Body of pancreas (tissue), 4 donors: ENCODE measurements at regions not wholly inside any gene's neighbourhood (a gene's known extent, or its start where the extent isn't known, plus 50 kb on each side); places are given as distances from the start of the nearest gene placed in this dataset.

ENCODE experiments used
- ATAC-seq: fragments of 150-250 bp; one replicate; pipeline ENCODE4 v1.9.1; 2016
- DNase-seq, 4 donors: peaks; one replicate each; pipeline ENCODE4 v3.0.0-alpha.2; 2019
- H3K27ac ChIP-seq, 4 donors: fragments of 200-600 bp; sonication (generic); 1 replicate in 3 of 4; 2 replicates in 1 of 4; pipeline versions ENCODE4 v1.5.1 to v1.6.1; 2016 to 2019; ENCODE audit warnings: mild to moderate bottlenecking in 1 of 4, mixed read lengths in 1 of 4, moderate library complexity in 1 of 4
- H3K27me3 ChIP-seq, 2 donors: fragments of 200-600 bp; sonication (generic); one replicate each; pipeline ENCODE4 v1.6.0; 2016; ENCODE audit warnings: mild to moderate bottlenecking in 1 of 2
- H3K36me3 ChIP-seq, 2 donors: fragments of 200-600 bp; sonication (generic); replicated peaks in 1 of 2; 2 replicates each; pipeline ENCODE4 v1.5.1; 2016; ENCODE audit warnings: low read depth in 2 of 2; ENCODE audit not compliant: insufficient read depth in 1 of 2
- H3K4me1 ChIP-seq: fragments of 200-600 bp; sonication (generic); one replicate; pipeline ENCODE4 v1.6.0; 2016
- H3K4me3 ChIP-seq, 2 donors: fragments of 200-600 bp; sonication (generic); 1 replicate in 1 of 2; 2 replicates in 1 of 2; pipeline ENCODE4 v1.5.1; 2016 to 2019
- H3K9me3 ChIP-seq, 3 donors: fragments of 200-600 bp; sonication (generic); 1 replicate in 2 of 3; 2 replicates in 1 of 3; pipeline ENCODE4 v1.5.1; 2016
- CTCF ChIP-seq, 7 experiments: fragments of 450-650 bp in 4 of 7; fragments of 200-600 bp in 3 of 7; sonication (generic) in 3 of 7; IDR thresholded peaks; one replicate each; pipeline ENCODE4 v1.5.1; 2016 to 2019; ENCODE audit warnings: antibody characterized with exemption in 7 of 7
- POLR2A ChIP-seq, 3 donors: fragments of 450-650 bp; IDR thresholded peaks; one replicate each; pipeline ENCODE4 v1.6.1; 2016; ENCODE audit warnings: antibody characterized with exemption in 3 of 3, mild to moderate bottlenecking in 2 of 3
- WGBS, 2 donors: methylation state at CpG; one replicate each; pipeline ENCODE4 v1.1.5; 2017; 5-methylcytosine and 5-hydroxymethylcytosine counted together
- intact Hi-C: fragments of 100-400 bp; cut with DNase I; formaldehyde crosslinking; loops from one replicate; pipeline ENCODE4 v1.15.1; 2023

- TF ChIP-seq CTCF (IDR thresholded peaks at IDR 0.05) (no peak), POLR2A (IDR thresholded peaks at IDR 0.05) (no peak)
- no peaks in the 10 kb centered on the region for H3K9me3 ChIP-seq
- intact Hi-C loops = no loop called here
- no peak overlapping the region for H3K27ac ChIP-seq
- ATAC-seq (no peak), DNase-seq (no peak)
- H3K36me3 ChIP-seq = no peaks in the 10 kb centered on the region
- WGBS, 2 donors = 79 to 89% methylated on average over 1 of the region's 1 CpG
- H3K4me1 ChIP-seq = no peaks in the 10 kb centered on the region
- H3K27me3 ChIP-seq = no peaks in the 10 kb centered on the region
- H3K4me3 ChIP-seq = no peak overlapping the region
These were observed 1024.2 kb downstream of the CDH9 start for GRCh38 chr5:26014206-26014605.

GRCh38 chr5:26012078-26012477 lies 1026.3 kb downstream of the CDH9 start:
- intact Hi-C loops = no loop called here
- Histone ChIP-seq H3K9me3 (no peaks in the 10 kb centered on the region), H3K27me3 (no peaks in the 10 kb centered on the region), H3K4me3 (no peak overlapping the region), H3K27ac (no peak overlapping the region), H3K36me3 (no peaks in the 10 kb centered on the region), H3K4me1 (no peaks in the 10 kb centered on the region)
- 44 to 58% methylated on average over 1 of the region's 1 CpG for WGBS, 2 donors
- TF ChIP-seq CTCF (IDR thresholded peaks at IDR 0.05) = no peak
- TF ChIP-seq POLR2A (IDR thresholded peaks at IDR 0.05) = no peak
- ATAC-seq = no peak
- DNase-seq = no peak

GRCh38 chr5:26009742-26010141 lies 1028.6 kb downstream of the CDH9 start:
- Histone ChIP-seq H3K4me1 (no peaks in the 10 kb centered on the region), H3K9me3 (no peaks in the 10 kb centered on the region), H3K27me3 (no peaks in the 10 kb centered on the region), H3K4me3 (no peak overlapping the region), H3K36me3 (no peaks in the 10 kb centered on the region), H3K27ac (no peak overlapping the region)
- DNase-seq = no peak
- intact Hi-C loops = no loop called here
- 12 to 17% methylated on average over 6 of the region's 6 CpGs for whole genome bisulfite sequencing, 2 donors
- TF ChIP-seq POLR2A (IDR thresholded peaks at IDR 0.05) (no peak), CTCF (IDR thresholded peaks at IDR 0.05) (no peak)
- no peak for ATAC-seq

- no peaks in the 10 kb centered on the region for H3K9me3 ChIP-seq
- DNase-seq (no peak), ATAC-seq (no peak)
- H3K27ac ChIP-seq = no peak overlapping the region
- H3K36me3 ChIP-seq = no peaks in the 10 kb centered on the region
- no peak overlapping the region for H3K4me3 ChIP-seq
- no peak for TF ChIP-seq POLR2A (IDR thresholded peaks at IDR 0.05)
- no peak for TF ChIP-seq CTCF (IDR thresholded peaks at IDR 0.05)
- no peaks in the 10 kb centered on the region for H3K27me3 ChIP-seq
- no peaks in the 10 kb centered on the region for H3K4me1 ChIP-seq
- intact Hi-C loops = no loop called here
- 53 to 62% methylated on average over 3 of the region's 3 CpGs for WGBS, 2 donors
These were observed 1034.4 kb downstream of the CDH9 start for GRCh38 chr5:26003966-26004365.

- DNase-seq (no peak), ATAC-seq (no peak)
- H3K9me3 ChIP-seq = no peaks in the 10 kb centered on the region
- H3K4me3 ChIP-seq = no peak overlapping the region
- intact Hi-C loops = no loop called here
- WGBS, 2 donors = 38 to 42% methylated on average over 2 of the region's 2 CpGs
- H3K4me1 ChIP-seq = no peaks in the 10 kb centered on the region
- H3K27ac ChIP-seq = no peak overlapping the region
- H3K27me3 ChIP-seq = no peaks in the 10 kb centered on the region
- TF ChIP-seq CTCF (IDR thresholded peaks at IDR 0.05) (no peak), POLR2A (IDR thresholded peaks at IDR 0.05) (no peak)
- no peaks in the 10 kb centered on the region for H3K36me3 ChIP-seq
These were observed 1043.2 kb downstream of the CDH9 start for GRCh38 chr5:25995209-25995608.
